ENCODE measurements at regions not wholly inside any gene's neighbourhood (a gene's known extent, or its start where the extent isn't known, plus 50 kb on each side); places are given as distances from the start of the nearest gene placed in this dataset.

- Histone ChIP-seq H2BK20ac (ENCODE audit: low read depth, low read length) (no peak overlapping the region), H4K8ac (ENCODE audit: low read depth in 2 of 2, low read length in 2 of 2) (no peak overlapping the region), H4K91ac (ENCODE audit: insufficient read depth, low read depth, low read length) (no peak overlapping the region), H3K23ac (ENCODE audit: low read depth, low read length) (no peak overlapping the region), H3K4me1 (ENCODE audit: control insufficient read depth, insufficient read depth, low read length) (no peaks in the 10 kb centered on the region; the same call in 1 of the 2 replicates), H2BK120ac (ENCODE audit: low read depth, low read length) (no peak overlapping the region), H4K20me1 (ENCODE audit: insufficient read depth, low read length) (no peaks in the 10 kb centered on the region), H2AK5ac (ENCODE audit: low read depth, low read length) (no peak overlapping the region), H3K14ac (replicated peaks; ENCODE audit: low read depth, low read length) (no peak overlapping the region), H3K9me3 (ENCODE audit: control insufficient read depth, insufficient read depth, low read length) (no peaks in the 10 kb centered on the region), H2BK5ac (ENCODE audit: low read depth, low read length, poor library complexity, severe bottlenecking) (no peak overlapping the region), H3K36me3 (ENCODE audit: control insufficient read depth, insufficient read depth, low read length) (no peaks in the 10 kb centered on the region), H3K4me2 (ENCODE audit: low read depth, low read length) (no peak overlapping the region), H3K4ac (ENCODE audit: low read depth, low read length) (no peak overlapping the region), H2BK15ac (ENCODE audit: low read depth, low read length) (no peak overlapping the region), H2AK9ac (replicated peaks; ENCODE audit: low read depth, low read length, poor library complexity) (no peak overlapping the region), H2AFZ (replicated peaks; ENCODE audit: low read length, poor library complexity) (no peak overlapping the region), H3K9ac (ENCODE audit: low read depth, low read length) (no peak overlapping the region), H3K27ac (ENCODE audit: insufficient read depth, low read length) (no peak overlapping the region), H3K27me3 (ENCODE audit: control insufficient read depth, insufficient read depth, low read length) (peaks cover 3% of the 10 kb centered on the region), H3K56ac (ENCODE audit: extremely low read depth, insufficient read depth, low read length) (no peak overlapping the region), H3K9me1 (ENCODE audit: insufficient read depth, low read length) (no peaks in the 10 kb centered on the region), H4K5ac (ENCODE audit: low read depth, low read length) (no peak overlapping the region), H3K79me1 (ENCODE audit: low read depth in 1 of 2, low read length in 2 of 2) (no peaks in the 10 kb centered on the region), H3K18ac (ENCODE audit: low read depth, low read length) (no peak overlapping the region), H3K4me3 (ENCODE audit: insufficient read depth, low read depth, low read length) (no peak overlapping the region)
- POLR2A ChIA-PET (ENCODE audit: unreplicated experiment) = no interaction called here
- in situ Hi-C loops (cut with MboI; ENCODE audit: low sequenced_read_pairs) = no loop called here
- no peak for ATAC-seq (ENCODE audit: low read depth)
- DNase-seq = no peak
- no peak for TF ChIP-seq ELK1 (IDR thresholded peaks at IDR 0.05; ENCODE audit: borderline replicate concordance, low read depth, low read length)
- TF ChIP-seq FOS (IDR thresholded peaks at IDR 0.05; ENCODE audit: low read depth, low read length) = no peak
- TF ChIP-seq CHD1 (IDR thresholded peaks at IDR 0.05; ENCODE audit: low read depth, low read length) = no peak
- TF ChIP-seq POLR2A (IDR thresholded peaks at IDR 0.05; ENCODE audit: low read depth, low read length) = no peak
- TF ChIP-seq BHLHE40 (IDR thresholded peaks at IDR 0.05; ENCODE audit: low read depth, low read length) = no peak
- TF ChIP-seq RCOR1 (IDR thresholded peaks at IDR 0.05; ENCODE audit: insufficient replicate concordance, low read length) = no peak
- no peak for TF ChIP-seq SMC3 (IDR thresholded peaks at IDR 0.05; ENCODE audit: low read depth, low read length)
- no peak for TF ChIP-seq RFX5 (IDR thresholded peaks at IDR 0.05; ENCODE audit: low read depth, low read length)
- no peak for TF ChIP-seq CTCF (conservative IDR thresholded peaks at IDR 0.05; ENCODE audit: low read depth, low read length)
- no peak for TF ChIP-seq NFE2L2 (IDR thresholded peaks at IDR 0.05; ENCODE audit: low read depth, low read length)
- no peak for TF ChIP-seq CEBPB (IDR thresholded peaks at IDR 0.05; ENCODE audit: low read depth, low read length)
- no peak for TF ChIP-seq USF2 (IDR thresholded peaks at IDR 0.05; ENCODE audit: low read depth, low read length)
- intact Hi-C loops (cut with micrococcal nuclease) = no loop called here
- WGBS, 2 experiments (ENCODE audit: extremely low coverage in 2 of 2, insufficient read length in 1 of 2) = no CpG with 5 or more reads among the region's 3 CpGs
- BruUV-seq (replicated peaks) = no TSS peak
- CTCF ChIA-PET = no interaction called here
- dilution Hi-C loops (cut with HindIII; ENCODE audit: low sequenced_read_pairs, unreplicated experiment) = no loop called here
Measured at GRCh38 chr10:35824704-35825103, 182.6 kb upstream of the FZD8 start.

Measured in IMR-90 (cell line).